GM12872 (cell line): ENCODE measurements at regions not wholly inside any gene's neighbourhood (a gene's known extent, or its start where the extent isn't known, plus 50 kb on each side); places are given as distances from the start of the nearest gene placed in this dataset.

Experiments
- TF ChIP-seq, protein P1 (sequence below): IDR thresholded peaks from 3 replicates; pipeline ENCODE4 v1.5.1; 2011; ENCODE audit warnings: low read depth, mild to moderate bottlenecking, low read length, moderate library complexity; ENCODE audit not compliant: insufficient read depth

DNA sequence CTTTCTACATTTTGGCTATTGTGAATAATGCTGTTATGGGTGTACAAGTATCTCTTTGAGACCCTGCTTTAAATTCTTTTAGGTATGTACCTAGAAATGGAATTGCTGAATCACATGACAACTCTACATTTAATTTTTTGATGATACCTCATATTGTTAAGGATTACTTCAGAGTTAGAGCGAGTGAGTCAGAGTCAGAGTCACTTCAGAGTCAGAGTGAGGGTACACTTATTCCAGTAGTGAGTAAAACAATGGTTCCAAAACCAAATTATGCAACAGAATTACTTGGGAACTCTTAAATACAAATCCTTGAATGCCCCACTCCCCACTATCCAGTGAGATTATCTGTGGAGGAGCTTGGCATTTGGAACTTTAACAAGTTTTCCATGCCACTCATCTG, 50.3 kb upstream of the SNRK start:
- TF ChIP-seq, protein P1, sequence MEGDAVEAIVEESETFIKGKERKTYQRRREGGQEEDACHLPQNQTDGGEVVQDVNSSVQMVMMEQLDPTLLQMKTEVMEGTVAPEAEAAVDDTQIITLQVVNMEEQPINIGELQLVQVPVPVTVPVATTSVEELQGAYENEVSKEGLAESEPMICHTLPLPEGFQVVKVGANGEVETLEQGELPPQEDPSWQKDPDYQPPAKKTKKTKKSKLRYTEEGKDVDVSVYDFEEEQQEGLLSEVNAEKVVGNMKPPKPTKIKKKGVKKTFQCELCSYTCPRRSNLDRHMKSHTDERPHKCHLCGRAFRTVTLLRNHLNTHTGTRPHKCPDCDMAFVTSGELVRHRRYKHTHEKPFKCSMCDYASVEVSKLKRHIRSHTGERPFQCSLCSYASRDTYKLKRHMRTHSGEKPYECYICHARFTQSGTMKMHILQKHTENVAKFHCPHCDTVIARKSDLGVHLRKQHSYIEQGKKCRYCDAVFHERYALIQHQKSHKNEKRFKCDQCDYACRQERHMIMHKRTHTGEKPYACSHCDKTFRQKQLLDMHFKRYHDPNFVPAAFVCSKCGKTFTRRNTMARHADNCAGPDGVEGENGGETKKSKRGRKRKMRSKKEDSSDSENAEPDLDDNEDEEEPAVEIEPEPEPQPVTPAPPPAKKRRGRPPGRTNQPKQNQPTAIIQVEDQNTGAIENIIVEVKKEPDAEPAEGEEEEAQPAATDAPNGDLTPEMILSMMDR, result no peak

DNA sequence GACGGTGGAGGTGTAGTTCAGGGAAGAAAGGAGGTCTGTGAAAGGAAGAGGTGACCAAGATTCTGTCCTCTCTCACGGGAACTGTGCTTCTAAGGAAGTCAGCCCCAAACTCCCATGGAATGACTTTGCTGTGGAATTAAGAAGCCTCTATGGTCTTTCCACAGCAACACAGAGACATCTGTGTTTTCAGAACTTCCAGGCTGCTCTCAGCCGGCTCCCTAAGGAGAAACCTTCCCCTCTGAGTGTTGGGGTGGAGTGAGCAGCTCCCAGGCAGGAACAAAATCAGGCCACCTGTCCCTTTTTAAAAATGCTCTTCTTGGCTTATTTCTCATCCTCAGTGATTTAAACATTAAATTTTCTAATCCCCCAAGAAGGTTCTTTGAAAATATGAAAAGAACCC, 53.3 kb upstream of the SNRK start:
- TF ChIP-seq, protein P1, result no peak

DNA sequence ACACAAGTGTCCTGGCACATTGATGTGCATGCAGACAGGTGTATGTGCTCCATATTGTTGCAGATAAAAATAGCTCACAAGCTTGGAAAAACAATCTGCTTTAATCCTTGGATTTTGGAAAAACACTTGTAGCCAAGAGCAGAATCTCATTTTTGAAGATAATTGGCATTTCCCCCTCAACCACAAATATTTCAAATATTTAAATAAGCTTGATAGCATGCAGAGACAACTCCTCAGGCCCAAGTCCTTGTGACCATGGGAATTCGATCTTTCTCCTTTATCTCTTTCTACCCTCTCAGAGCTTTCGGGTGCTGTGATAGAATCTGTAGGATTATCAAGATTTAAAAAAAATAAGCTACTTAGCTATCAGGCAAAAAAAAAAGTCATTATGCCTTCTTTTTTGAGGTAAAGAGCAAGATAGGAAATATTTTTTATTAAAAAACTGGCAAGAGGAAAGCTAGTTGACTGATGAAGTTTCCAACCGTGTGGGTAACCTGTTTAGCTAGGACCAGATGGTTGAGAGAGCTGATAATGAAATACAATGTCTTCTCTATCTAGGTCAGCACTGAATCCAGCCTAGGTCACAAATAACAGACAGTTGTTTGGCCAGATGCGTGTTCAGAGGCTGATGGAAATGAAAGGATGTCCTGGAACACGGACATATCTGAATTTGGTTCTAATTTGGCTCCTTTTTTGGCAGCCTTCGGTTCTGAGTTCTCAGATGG, 54.9 kb upstream of the SNRK start:
- TF ChIP-seq, protein P1, result no peak

DNA sequence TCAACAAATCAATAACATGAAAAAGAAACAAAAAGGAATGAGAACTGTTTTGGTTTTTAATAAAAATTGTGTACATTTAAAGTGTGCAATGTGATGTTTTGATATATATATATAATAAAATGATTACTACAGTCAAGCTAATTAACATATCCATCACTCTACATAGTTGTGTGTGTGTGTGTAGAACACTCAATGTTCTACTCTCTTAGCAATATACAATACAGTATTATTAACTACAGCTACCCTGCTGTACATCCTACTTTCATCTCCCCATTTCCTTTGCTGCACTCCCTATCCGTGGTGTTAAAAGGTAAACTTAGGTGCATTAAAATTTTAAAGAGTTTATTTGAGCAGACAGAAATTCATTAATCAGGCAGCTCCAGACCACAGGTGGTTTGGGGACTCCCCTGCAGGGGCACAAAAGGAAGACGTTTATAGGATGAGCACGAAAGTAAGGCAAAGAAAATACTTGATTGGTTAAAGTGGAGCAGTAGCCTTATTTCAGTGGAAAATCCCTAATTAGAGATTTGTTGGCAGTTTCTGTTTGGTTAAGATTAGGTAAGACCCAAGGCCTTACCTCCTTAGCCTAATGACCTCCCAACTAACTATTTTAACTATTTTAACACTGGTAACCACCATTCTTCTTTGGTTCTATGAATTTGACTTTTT, 61.8 kb upstream of the SNRK start:
- TF ChIP-seq, protein P1, result no peak

DNA sequence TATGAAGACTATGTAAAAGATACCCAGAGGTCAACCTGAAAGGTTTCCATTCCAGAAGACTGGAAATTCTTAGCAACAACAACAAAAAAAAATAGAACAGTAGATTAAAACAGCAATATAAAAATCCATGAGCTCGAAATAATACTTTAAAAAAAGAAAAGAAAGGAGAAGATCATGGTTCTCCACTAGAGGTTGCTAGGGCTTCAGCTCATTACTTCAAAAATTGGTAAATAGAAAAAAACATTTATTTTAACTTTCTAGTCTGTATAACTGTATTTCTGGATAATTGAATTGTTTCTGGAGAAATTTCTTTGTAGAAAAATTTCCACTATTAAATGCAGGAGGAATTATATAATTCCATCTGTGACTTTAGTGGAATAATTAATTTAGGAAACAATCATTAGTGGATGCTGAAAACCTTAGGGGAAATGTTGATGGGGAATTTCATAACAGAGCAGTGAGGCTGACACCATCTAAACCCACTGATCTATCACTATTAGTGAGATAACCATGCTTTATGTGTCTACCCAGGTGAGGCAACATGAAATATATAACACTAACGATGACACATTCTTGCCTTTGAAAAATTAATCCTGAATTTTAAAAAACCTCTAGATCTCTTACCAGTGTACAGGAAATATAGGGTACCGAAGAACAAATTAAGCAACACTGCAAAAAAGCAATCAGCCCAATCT, 62.5 kb upstream of the SNRK start:
- TF ChIP-seq, protein P1, result peak; percentile 8; the same call in 1 of the 3 replicates

DNA sequence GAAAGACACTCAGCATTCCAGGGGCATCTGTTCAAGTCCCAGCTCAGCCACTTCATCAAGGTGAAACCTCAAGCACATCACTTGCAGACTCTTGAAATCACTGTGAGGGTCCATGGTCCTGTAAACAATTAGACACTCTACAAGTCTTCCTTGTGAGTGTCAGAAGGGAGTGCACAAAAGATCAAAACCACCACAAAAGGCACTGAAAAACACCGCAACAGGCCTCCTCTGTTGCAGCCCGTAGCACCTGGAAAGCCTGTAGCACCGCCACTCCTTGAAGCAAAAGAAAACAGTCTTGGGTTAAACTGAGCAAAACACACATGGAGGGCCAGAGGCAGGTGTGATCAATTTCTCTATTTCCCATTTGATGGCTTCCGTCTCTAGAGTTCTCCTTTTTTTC, 63.8 kb upstream of the SNRK start:
- TF ChIP-seq, protein P1, result no peak

DNA sequence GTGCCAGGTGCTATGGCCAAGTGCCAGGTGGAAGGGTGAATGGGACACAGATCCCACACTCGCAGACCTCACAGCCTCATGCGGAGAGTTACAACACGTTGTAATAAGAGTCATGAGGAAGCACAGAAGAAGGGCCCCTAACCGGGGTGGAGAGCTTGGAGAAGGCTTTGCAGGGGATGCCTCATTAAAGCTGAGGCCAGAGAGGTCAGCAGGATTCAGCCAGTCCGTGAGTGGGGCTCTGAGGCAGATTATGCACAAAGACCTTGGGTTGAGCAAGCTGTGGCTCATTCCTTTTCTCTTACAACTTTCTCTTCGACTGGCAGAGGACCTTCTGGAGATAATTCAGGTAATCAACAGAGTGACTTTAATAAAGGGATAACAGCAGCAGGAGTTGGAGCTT, 65.3 kb upstream of the SNRK start:
- TF ChIP-seq, protein P1, result no peak
